Bronchial epithelial cell (primary cell): ENCODE measurements at regions not wholly inside any gene's neighbourhood (a gene's known extent, or its start where the extent isn't known, plus 50 kb on each side); places are given as distances from the start of the nearest gene placed in this dataset.

Experiments used
- DNase-seq: peaks from one replicate; pipeline ENCODE4 v3.0.0-alpha.2; 2010; ENCODE audit warnings: low read depth
- FAIRE-seq: peaks from 2 replicates; lab custom pipeline; 2011; peaks lifted over from hg19 to GRCh38; lab: Jason Lieb, UNC
- H3K27me3 ChIP-seq: 2 replicates; pipeline ENCODE4 v1.5.1; 2011; ENCODE audit warnings: low read length; ENCODE audit not compliant: control insufficient read depth, insufficient read depth
- H3K36me3 ChIP-seq: 2 replicates; pipeline ENCODE4 v1.5.1; 2011; ENCODE audit warnings: low read length; ENCODE audit not compliant: control insufficient read depth, insufficient read depth
- H3K4me3 ChIP-seq: 2 replicates; pipeline ENCODE4 v1.5.1; 2011; ENCODE audit warnings: mild to moderate bottlenecking, low read depth, low read length, control low read depth
- TF ChIP-seq, protein P1 (sequence below): IDR thresholded peaks from 2 replicates; pipeline ENCODE4 v1.5.1; 2011; ENCODE audit warnings: mild to moderate bottlenecking, moderate library complexity, low read length, control low read depth, inconsistent platforms; ENCODE audit not compliant: insufficient read depth, severe bottlenecking

DNA sequence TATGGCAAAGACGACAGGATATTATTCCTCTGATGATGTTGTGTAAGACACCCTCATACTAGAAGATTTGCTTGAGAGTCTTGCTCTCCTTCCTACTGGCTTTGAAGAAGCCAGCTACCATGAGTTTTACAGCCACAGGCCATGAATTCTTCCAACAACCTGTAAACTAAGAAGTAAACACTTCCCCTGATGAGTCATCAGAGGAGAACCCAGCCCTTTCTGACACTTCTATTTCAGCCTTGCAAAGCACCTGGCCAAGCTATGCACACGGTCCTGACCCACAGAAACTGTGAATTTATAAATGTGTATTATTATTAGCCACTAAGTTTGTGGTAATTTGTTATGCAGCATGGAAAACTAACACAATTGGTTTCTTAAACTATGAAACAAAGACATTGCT is 288.8 kb upstream of the ADAMTSL1 start:
- TF ChIP-seq, protein P1, sequence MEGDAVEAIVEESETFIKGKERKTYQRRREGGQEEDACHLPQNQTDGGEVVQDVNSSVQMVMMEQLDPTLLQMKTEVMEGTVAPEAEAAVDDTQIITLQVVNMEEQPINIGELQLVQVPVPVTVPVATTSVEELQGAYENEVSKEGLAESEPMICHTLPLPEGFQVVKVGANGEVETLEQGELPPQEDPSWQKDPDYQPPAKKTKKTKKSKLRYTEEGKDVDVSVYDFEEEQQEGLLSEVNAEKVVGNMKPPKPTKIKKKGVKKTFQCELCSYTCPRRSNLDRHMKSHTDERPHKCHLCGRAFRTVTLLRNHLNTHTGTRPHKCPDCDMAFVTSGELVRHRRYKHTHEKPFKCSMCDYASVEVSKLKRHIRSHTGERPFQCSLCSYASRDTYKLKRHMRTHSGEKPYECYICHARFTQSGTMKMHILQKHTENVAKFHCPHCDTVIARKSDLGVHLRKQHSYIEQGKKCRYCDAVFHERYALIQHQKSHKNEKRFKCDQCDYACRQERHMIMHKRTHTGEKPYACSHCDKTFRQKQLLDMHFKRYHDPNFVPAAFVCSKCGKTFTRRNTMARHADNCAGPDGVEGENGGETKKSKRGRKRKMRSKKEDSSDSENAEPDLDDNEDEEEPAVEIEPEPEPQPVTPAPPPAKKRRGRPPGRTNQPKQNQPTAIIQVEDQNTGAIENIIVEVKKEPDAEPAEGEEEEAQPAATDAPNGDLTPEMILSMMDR = no peak
- FAIRE-seq (no peak), DNase-seq (peak; percentile 61)
- Histone ChIP-seq H3K4me3 (no peak overlapping the region), H3K27me3 (no peaks in the 10 kb centered on the region), H3K36me3 (no peaks in the 10 kb centered on the region)

DNA sequence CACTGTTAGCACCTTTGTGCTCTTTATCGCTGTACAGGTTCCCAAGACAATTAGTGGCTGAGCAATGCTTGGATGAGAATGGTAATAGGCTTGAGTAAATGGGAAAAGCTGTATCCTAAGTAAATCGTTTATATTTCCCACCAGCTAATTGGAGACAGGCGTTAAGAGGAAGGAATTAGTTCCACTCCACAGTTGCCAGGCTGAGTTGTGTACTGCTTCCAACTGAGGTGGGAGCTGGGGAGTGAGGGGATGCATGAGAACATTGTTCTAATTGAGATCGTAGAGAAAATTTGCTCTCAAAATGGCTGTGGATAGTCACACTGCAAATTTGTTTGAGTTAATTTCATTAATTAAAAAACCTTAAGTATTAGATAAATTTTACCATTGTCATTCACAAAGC is 285.0 kb upstream of the ADAMTSL1 start:
- no peaks in the 10 kb centered on the region for H3K36me3 ChIP-seq
- DNase-seq (no peak), FAIRE-seq (no peak)
- no peak overlapping the region for H3K4me3 ChIP-seq
- no peaks in the 10 kb centered on the region for H3K27me3 ChIP-seq
- TF ChIP-seq, protein P1 = no peak

DNA sequence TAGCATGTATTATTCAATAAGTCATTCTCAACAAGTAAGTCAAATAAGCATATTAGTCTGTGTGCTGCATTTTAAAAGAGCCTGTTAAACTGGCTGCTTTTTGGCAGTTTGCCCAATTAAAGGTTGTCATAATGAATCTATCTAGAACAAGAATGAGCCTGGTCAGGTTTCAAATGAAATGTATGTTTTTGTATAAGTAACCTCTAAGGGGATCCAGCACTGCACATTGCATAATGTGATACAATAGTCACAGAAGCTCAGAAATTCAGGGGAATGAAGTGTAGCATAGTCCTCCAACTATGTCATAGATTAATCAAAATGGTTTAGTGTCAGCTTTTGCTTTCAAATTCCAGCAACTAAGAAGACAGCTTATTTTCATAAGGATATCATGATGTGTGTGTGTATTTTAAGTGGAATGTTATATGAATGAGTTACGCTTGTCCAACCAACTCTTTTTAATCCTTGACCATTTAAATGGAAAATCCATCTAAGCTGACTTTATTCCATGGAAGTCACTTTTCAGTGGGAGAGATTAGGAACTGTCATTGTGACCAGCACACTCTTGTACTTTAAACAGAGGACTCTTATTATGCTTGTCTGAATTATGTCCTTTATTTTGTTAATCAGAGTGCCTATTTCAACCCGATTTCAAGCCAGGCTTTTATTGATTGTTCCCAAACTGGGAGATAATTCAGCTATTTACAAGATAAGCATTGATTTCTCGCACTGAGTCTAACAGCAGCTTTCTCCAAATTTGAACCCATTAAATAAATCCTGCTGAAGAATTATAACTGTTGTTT is 283.9 kb upstream of the ADAMTSL1 start:
- TF ChIP-seq, protein P1 = no peak
- no peaks in the 10 kb centered on the region for H3K27me3 ChIP-seq
- no peak overlapping the region for H3K4me3 ChIP-seq
- no peaks in the 10 kb centered on the region for H3K36me3 ChIP-seq
- peak; percentile 42 for DNase-seq
- no peak for FAIRE-seq

DNA sequence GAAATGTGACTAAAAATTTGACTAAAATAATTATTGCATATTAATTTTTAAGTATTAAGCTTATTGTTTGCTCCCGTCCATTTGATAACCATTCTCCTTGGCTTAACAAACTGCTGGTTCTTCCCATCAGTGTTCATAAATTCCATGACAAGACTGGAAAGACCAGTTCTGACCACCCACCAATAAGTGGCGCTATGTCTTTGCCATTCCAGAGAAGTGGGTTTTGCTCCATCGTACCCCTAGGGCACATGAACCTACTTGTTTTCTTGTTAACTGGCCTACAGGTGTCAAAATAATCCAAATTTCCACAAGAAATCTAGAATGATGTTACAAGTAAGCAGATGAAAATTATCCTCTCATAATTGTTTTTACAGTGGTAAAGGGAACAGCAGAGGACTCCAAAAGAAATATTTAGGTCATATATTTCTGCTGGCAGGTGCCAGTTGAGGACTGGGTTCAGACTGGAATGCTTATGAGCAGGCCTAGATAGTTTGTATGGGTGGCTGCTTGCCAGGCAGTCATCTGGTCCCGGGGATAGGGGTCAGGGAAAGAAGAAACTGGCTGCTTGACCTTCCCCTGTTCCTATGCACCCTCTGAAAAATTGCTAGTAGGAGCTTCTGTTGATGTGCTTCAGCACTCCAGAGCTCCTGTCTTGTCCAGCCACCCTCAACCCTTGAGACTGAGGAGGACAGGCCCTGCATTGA is 283.1 kb upstream of the ADAMTSL1 start:
- Histone ChIP-seq H3K36me3 (no peaks in the 10 kb centered on the region), H3K4me3 (no peak overlapping the region), H3K27me3 (no peaks in the 10 kb centered on the region)
- FAIRE-seq (no peak), DNase-seq (no peak)
- TF ChIP-seq, protein P1 = no peak

DNA sequence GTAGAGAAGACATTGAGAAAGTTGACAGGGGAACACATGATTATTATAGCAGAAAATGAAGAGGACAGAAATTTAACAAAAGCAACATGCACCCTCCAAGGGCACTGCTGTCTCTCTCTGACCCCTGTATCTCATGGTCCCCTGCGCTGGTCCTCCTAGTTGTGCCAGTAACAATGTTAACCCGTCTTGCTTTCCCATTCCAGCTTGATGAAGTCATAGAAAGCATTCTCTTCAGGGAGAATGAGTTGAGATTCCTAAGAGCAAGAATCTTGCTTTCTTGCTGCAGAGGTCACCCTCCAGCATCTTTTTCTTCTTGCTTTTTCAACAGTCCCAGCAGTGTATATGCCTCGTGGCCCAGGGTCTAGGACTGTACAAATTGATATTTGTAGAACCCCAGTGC is 279.6 kb upstream of the ADAMTSL1 start:
- FAIRE-seq = no peak
- no peak overlapping the region for H3K4me3 ChIP-seq

More for the DNA sequence above, 279.6 kb upstream of the ADAMTSL1 start:
- no peak for DNase-seq
- TF ChIP-seq, protein P1 = no peak
- Histone ChIP-seq H3K27me3 (no peaks in the 10 kb centered on the region), H3K36me3 (no peaks in the 10 kb centered on the region)
